HEK293 (cell line): ENCODE measurements at regions not wholly inside any gene's neighbourhood (a gene's known extent, or its start where the extent isn't known, plus 50 kb on each side); places are given as distances from the start of the nearest gene placed in this dataset.

Experiments
- CTCF ChIA-PET: fragments of 350-600 bp; formaldehyde crosslinking; extraction: SDS; loops from one replicate; lab custom pipeline; 2021; ENCODE audit warnings: antibody characterized with exemption; lab: Yijun Ruan, JAX
- POLR2A ChIA-PET: fragments of 300-600 bp; formaldehyde crosslinking; extraction: SDS; loops from one replicate; lab custom pipeline; 2020; ENCODE audit warnings: antibody characterized with exemption, inconsistent platforms; lab: Yijun Ruan, JAX
- H3K27ac ChIP-seq: fragments of 200-500 bp; sonication (Bioruptor generic); 2 replicates; pipeline ENCODE4 v1.5.1; 2014; ENCODE audit warnings: low read depth, low read length, control low read depth, inconsistent platforms; ENCODE audit errors: extremely low read depth
- H3K36me3 ChIP-seq, 2 experiments: fragments of 200-500 bp in 1 of 2; sonication (Bioruptor generic) in 1 of 2; 1 replicate in 1 of 2; 2 replicates in 1 of 2; pipeline ENCODE4 v1.5.1; 2014 to 2017; ENCODE audit warnings: inconsistent platforms in 2 of 2, low read length in 2 of 2; ENCODE audit not compliant: control insufficient read depth in 2 of 2, insufficient read depth in 1 of 2
- H3K4me1 ChIP-seq: fragments of 200-500 bp; sonication (Bioruptor generic); 2 replicates; pipeline ENCODE4 v1.5.1; 2014; ENCODE audit warnings: mild to moderate bottlenecking, low read length, inconsistent platforms; ENCODE audit not compliant: control insufficient read depth, insufficient read depth
- H3K4me3 ChIP-seq: 2 replicates; pipeline ENCODE4 v1.5.1; 2011; ENCODE audit warnings: low read depth, mild to moderate bottlenecking, control low read depth, low read length, moderate library complexity
- H3K9me3 ChIP-seq: fragments of 200-500 bp; sonication (Bioruptor generic); 2 replicates; pipeline ENCODE4 v1.5.1; 2014; ENCODE audit warnings: low read depth, low read length, inconsistent platforms; ENCODE audit not compliant: control insufficient read depth, insufficient read depth
- EGR2 ChIP-seq: fragments of 450-650 bp; formaldehyde crosslinking; IDR thresholded peaks from 2 replicates; pipeline ENCODE4 v1.5.1; 2016; ENCODE audit warnings: low read depth, missing biosample characterization, missing genetic modification characterization
- FEZF1 ChIP-seq: fragments of 450-650 bp; formaldehyde crosslinking; IDR thresholded peaks from 2 replicates; pipeline ENCODE4 v1.5.1; 2016; ENCODE audit warnings: missing biosample characterization, missing genetic modification characterization
- SP7 ChIP-seq: fragments of 450-650 bp; formaldehyde crosslinking; IDR thresholded peaks from 2 replicates; pipeline ENCODE4 v1.5.1; 2016; ENCODE audit warnings: missing biosample characterization, missing genetic modification characterization
- YY1 ChIP-seq: fragments of 450-650 bp; formaldehyde crosslinking; IDR thresholded peaks from 2 replicates; pipeline ENCODE4 v1.5.1; 2018; ENCODE audit warnings: missing biosample characterization, missing genetic modification characterization
- ZBTB21 ChIP-seq: fragments of 450-650 bp; formaldehyde crosslinking; IDR thresholded peaks from 2 replicates; pipeline ENCODE4 v1.5.1; 2017; ENCODE audit warnings: missing biosample characterization, missing genetic modification characterization
- ZFHX2 ChIP-seq: fragments of 450-650 bp; formaldehyde crosslinking; conservative IDR thresholded peaks from 2 replicates; pipeline ENCODE4 v1.5.1; 2016; ENCODE audit warnings: missing biosample characterization, missing genetic modification characterization
- ZNF114 ChIP-seq: fragments of 450-650 bp; formaldehyde crosslinking; IDR thresholded peaks from 2 replicates; pipeline ENCODE4 v1.5.0; 2017; ENCODE audit warnings: missing biosample characterization, missing genetic modification characterization
- ZNF169 ChIP-seq: fragments of 450-650 bp; formaldehyde crosslinking; IDR thresholded peaks from 2 replicates; pipeline ENCODE4 v1.5.1; 2016; ENCODE audit warnings: missing biosample characterization, missing genetic modification characterization
- ZNF280D ChIP-seq: fragments of 450-650 bp; formaldehyde crosslinking; IDR thresholded peaks from 2 replicates; pipeline ENCODE4 v1.5.1; 2016; ENCODE audit warnings: missing biosample characterization, missing genetic modification characterization
- ZNF350 ChIP-seq: fragments of 450-650 bp; formaldehyde crosslinking; IDR thresholded peaks from 2 replicates; pipeline ENCODE4 v1.5.0; 2017; ENCODE audit warnings: missing biosample characterization, mild to moderate bottlenecking, missing genetic modification characterization
- ZNF354C ChIP-seq: fragments of 450-650 bp; formaldehyde crosslinking; IDR thresholded peaks from 2 replicates; pipeline ENCODE4 v1.5.1; 2016; ENCODE audit warnings: missing biosample characterization, missing genetic modification characterization, low read depth, borderline replicate concordance
- ZNF433 ChIP-seq: fragments of 450-650 bp; formaldehyde crosslinking; IDR thresholded peaks from 2 replicates; pipeline ENCODE4 v1.5.1; 2016; ENCODE audit warnings: missing biosample characterization, missing genetic modification characterization, low read depth
- ZNF514 ChIP-seq: fragments of 450-650 bp; formaldehyde crosslinking; IDR thresholded peaks from 2 replicates; pipeline ENCODE4 v1.5.1; 2016; ENCODE audit warnings: missing biosample characterization, missing genetic modification characterization
- ZNF530 ChIP-seq: fragments of 450-650 bp; formaldehyde crosslinking; IDR thresholded peaks from 2 replicates; pipeline ENCODE4 v1.5.1; 2016; ENCODE audit warnings: low read depth, missing biosample characterization, missing genetic modification characterization
- ZNF645 ChIP-seq: fragments of 450-650 bp; formaldehyde crosslinking; IDR thresholded peaks from 2 replicates; pipeline ENCODE4; 2016; ENCODE audit warnings: missing biosample characterization, missing genetic modification characterization
- ZNF830 ChIP-seq: fragments of 450-650 bp; IDR thresholded peaks from 2 replicates; pipeline ENCODE4 v1.5.0; 2018; ENCODE audit warnings: missing biosample characterization, missing genetic modification characterization, low read depth, mild to moderate bottlenecking, moderate library complexity
- ZNF837 ChIP-seq: fragments of 450-650 bp; formaldehyde crosslinking; IDR thresholded peaks from 2 replicates; pipeline ENCODE4 v1.5.1; 2016; ENCODE audit warnings: missing biosample characterization, missing genetic modification characterization
- TF ChIP-seq, protein P1 (sequence below): fragments of 450-650 bp; formaldehyde crosslinking; conservative IDR thresholded peaks from 2 replicates; pipeline ENCODE4 v1.5.1; 2016; ENCODE audit warnings: low read depth, missing biosample characterization, missing genetic modification characterization
- TF ChIP-seq, protein P2 (sequence below): fragments of 450-650 bp; formaldehyde crosslinking; IDR thresholded peaks from 2 replicates; pipeline ENCODE4 v1.5.1; 2016; ENCODE audit warnings: missing biosample characterization, missing genetic modification characterization
- TF ChIP-seq, protein P3 (sequence below): IDR thresholded peaks from 2 replicates; pipeline ENCODE4 v1.6.1; 2011; ENCODE audit warnings: mild to moderate bottlenecking, low read depth, low read length, borderline replicate concordance
- TF ChIP-seq, protein P4 (sequence below): fragments of 450-650 bp; formaldehyde crosslinking; IDR thresholded peaks from 2 replicates; pipeline ENCODE4 v1.5.1; 2016; ENCODE audit warnings: missing biosample characterization, missing genetic modification characterization, low read depth

- ChIA-PET POLR2A (no interaction called here), CTCF (interaction anchor here (0.7 kb wide), 1 partner anchor 674 kb away, joined by 3 read pairs; no protein-coding TSS in a partner anchor)
- TF ChIP-seq, protein P1, sequence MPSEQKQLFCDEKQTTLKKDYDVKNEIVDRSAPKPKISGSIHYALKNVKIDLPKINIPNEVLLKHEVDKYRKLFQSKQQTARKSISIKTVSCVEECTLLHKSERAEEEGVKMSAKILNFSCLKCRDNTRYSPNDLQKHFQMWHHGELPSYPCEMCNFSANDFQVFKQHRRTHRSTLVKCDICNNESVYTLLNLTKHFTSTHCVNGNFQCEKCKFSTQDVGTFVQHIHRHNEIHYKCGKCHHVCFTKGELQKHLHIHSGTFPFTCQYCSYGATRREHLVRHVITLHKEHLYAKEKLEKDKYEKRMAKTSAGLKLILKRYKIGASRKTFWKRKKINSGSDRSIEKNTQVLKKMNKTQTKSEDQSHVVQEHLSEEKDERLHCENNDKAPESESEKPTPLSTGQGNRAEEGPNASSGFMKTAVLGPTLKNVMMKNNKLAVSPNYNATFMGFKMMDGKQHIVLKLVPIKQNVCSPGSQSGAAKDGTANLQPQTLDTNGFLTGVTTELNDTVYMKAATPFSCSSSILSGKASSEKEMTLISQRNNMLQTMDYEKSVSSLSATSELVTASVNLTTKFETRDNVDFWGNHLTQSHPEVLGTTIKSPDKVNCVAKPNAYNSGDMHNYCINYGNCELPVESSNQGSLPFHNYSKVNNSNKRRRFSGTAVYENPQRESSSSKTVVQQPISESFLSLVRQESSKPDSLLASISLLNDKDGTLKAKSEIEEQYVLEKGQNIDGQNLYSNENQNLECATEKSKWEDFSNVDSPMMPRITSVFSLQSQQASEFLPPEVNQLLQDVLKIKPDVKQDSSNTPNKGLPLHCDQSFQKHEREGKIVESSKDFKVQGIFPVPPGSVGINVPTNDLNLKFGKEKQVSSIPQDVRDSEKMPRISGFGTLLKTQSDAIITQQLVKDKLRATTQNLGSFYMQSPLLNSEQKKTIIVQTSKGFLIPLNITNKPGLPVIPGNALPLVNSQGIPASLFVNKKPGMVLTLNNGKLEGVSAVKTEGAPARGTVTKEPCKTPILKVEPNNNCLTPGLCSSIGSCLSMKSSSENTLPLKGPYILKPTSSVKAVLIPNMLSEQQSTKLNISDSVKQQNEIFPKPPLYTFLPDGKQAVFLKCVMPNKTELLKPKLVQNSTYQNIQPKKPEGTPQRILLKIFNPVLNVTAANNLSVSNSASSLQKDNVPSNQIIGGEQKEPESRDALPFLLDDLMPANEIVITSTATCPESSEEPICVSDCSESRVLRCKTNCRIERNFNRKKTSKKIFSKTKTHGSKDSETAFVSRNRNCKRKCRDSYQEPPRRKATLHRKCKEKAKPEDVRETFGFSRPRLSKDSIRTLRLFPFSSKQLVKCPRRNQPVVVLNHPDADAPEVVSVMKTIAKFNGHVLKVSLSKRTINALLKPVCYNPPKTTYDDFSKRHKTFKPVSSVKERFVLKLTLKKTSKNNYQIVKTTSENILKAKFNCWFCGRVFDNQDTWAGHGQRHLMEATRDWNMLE = no peak
- TF ChIP-seq SP7 (tag by site-specific recombination) (peak; percentile 83), ZNF114 (no peak), ZNF354C (tag by site-specific recombination) (no peak), ZNF280D (tag by site-specific recombination) (no peak), FEZF1 (tag by site-specific recombination) (0 out of 2 replicates have a peak, but pooled peaks have one; percentile 8), ZNF830 (tag by site-specific recombination) (no peak)
- H3K9me3 ChIP-seq = no peaks in the 10 kb centered on the region
- H3K36me3 ChIP-seq = no peaks in the 10 kb centered on the region
- peaks cover 2% of the 10 kb centered on the region; the same call in 1 of the 2 replicates for H3K4me1 ChIP-seq
- no peak overlapping the region for H3K27ac ChIP-seq
- no peak overlapping the region for H3K4me3 ChIP-seq
Measured at GRCh38 chr11:92810423-92811064, 158.9 kb upstream of the MTNR1B start.

DNA sequence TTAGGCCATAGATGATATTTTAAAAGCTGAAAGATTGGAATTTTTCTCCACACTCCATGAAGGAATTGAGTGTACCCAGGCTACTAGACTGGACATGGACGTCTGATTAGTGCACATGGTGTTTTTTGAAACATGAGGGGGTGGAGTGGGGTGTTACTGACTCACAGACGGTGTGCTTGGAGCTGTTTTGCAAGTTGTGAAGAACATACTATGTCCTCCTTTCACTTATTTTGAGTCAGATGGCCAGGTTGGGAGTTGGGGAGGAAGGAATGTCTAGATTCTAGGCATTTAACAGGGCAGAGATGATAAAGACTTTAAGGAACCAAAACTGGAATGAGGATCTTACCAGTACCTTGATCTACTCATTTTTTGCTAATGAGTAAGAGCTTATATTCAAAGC, 158.1 kb upstream of the MTNR1B start:
- POLR2A ChIA-PET = no interaction called here
- H3K4me1 ChIP-seq = peaks cover 2% of the 10 kb centered on the region; the same call in 1 of the 2 replicates
- CTCF ChIA-PET = no interaction called here
- H3K27ac ChIP-seq = no peak overlapping the region
- no peaks in the 10 kb centered on the region for H3K9me3 ChIP-seq
- H3K4me3 ChIP-seq = no peak overlapping the region
- no peaks in the 10 kb centered on the region for H3K36me3 ChIP-seq
- TF ChIP-seq ZBTB21 (no peak), ZNF837 (no peak), ZNF645 (no peak), ZNF530 (tag by site-specific recombination) (no peak), ZNF350 (tag by site-specific recombination) (no peak), ZNF169 (no peak), ZNF433 (tag by site-specific recombination) (no peak), EGR2 (0 out of 2 replicates have a peak, but pooled peaks have one; percentile 9), YY1 (tag by site-specific recombination) (no peak), ZNF514 (tag by site-specific recombination) (no peak), ZFHX2 (tag by site-specific recombination) (0 out of 2 replicates have a peak, but pooled peaks have one; percentile 27)
- TF ChIP-seq, protein P2, sequence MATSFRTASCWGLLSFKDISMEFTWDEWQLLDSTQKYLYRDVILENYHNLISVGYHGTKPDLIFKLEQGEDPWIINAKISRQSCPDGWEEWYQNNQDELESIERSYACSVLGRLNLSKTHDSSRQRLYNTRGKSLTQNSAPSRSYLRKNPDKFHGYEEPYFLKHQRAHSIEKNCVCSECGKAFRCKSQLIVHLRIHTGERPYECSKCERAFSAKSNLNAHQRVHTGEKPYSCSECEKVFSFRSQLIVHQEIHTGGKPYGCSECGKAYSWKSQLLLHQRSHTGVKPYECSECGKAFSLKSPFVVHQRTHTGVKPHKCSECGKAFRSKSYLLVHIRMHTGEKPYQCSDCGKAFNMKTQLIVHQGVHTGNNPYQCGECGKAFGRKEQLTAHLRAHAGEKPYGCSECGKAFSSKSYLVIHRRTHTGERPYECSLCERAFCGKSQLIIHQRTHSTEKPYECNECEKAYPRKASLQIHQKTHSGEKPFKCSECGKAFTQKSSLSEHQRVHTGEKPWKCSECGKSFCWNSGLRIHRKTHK (tag by site-specific recombination) = no peak
- TF ChIP-seq, protein P3, sequence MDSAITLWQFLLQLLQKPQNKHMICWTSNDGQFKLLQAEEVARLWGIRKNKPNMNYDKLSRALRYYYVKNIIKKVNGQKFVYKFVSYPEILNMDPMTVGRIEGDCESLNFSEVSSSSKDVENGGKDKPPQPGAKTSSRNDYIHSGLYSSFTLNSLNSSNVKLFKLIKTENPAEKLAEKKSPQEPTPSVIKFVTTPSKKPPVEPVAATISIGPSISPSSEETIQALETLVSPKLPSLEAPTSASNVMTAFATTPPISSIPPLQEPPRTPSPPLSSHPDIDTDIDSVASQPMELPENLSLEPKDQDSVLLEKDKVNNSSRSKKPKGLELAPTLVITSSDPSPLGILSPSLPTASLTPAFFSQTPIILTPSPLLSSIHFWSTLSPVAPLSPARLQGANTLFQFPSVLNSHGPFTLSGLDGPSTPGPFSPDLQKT = no peak
- TF ChIP-seq, protein P4, sequence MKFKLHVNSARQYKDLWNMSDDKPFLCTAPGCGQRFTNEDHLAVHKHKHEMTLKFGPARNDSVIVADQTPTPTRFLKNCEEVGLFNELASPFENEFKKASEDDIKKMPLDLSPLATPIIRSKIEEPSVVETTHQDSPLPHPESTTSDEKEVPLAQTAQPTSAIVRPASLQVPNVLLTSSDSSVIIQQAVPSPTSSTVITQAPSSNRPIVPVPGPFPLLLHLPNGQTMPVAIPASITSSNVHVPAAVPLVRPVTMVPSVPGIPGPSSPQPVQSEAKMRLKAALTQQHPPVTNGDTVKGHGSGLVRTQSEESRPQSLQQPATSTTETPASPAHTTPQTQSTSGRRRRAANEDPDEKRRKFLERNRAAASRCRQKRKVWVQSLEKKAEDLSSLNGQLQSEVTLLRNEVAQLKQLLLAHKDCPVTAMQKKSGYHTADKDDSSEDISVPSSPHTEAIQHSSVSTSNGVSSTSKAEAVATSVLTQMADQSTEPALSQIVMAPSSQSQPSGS (tag by site-specific recombination) = no peak
